Activated T-cell treated with anti-CD3 and anti-CD28 coated beads, Interleukin-2, amount 50 U/mL, for 24 hours (primary cell): ENCODE measurements at regions not wholly inside any gene's neighbourhood (a gene's known extent, or its start where the extent isn't known, plus 50 kb on each side); places are given as distances from the start of the nearest gene placed in this dataset.

ENCODE experiments used
- DNase-seq: peaks from one replicate; pipeline ENCODE4 v3.0.0-alpha.2; 2020
- H3K27ac Mint-ChIP-seq: 2 replicates; pipeline ENCODE4 v1.8.0; 2020; ENCODE audit warnings: mild to moderate bottlenecking, mixed read lengths
- H3K27me3 Mint-ChIP-seq: 2 replicates; pipeline ENCODE4 v1.8.0; 2020; ENCODE audit warnings: mixed read lengths
- H3K36me3 Mint-ChIP-seq: 2 replicates; pipeline ENCODE4 v1.8.0; 2020; ENCODE audit warnings: low read depth, mixed read lengths
- H3K4me1 Mint-ChIP-seq: 2 replicates; pipeline ENCODE4 v1.8.0; 2020; ENCODE audit warnings: low read depth, mixed read lengths
- H3K4me3 Mint-ChIP-seq: 2 replicates; pipeline ENCODE4 v1.8.0; 2020; ENCODE audit warnings: mild to moderate bottlenecking, moderate library complexity, mixed read lengths
- H3K9me3 Mint-ChIP-seq: 2 replicates; pipeline ENCODE4 v1.8.0; 2020; ENCODE audit warnings: mixed read lengths

GRCh38 chr10:58052772-58053171 is 214.9 kb downstream of the IPMK start:
- no peak for DNase-seq
- Mint-ChIP-seq H3K27me3 (peaks cover 7% of the 10 kb centered on the region), H3K4me3 (no peak overlapping the region), H3K9me3 (no peaks in the 10 kb centered on the region), H3K36me3 (no peaks in the 10 kb centered on the region), H3K4me1 (no peaks in the 10 kb centered on the region), H3K27ac (no peak overlapping the region)

GRCh38 chr10:58050575-58050974 is 217.1 kb downstream of the IPMK start:
- Mint-ChIP-seq H3K9me3 (no peaks in the 10 kb centered on the region), H3K36me3 (no peaks in the 10 kb centered on the region), H3K4me3 (no peak overlapping the region), H3K27ac (no peak overlapping the region), H3K27me3 (peaks cover 11% of the 10 kb centered on the region), H3K4me1 (no peaks in the 10 kb centered on the region)
- DNase-seq: no peak

- H3K4me1 Mint-ChIP-seq: no peaks in the 10 kb centered on the region
- no peak overlapping the region for H3K27ac Mint-ChIP-seq
- no peaks in the 10 kb centered on the region for H3K9me3 Mint-ChIP-seq
- no peak for DNase-seq
- H3K36me3 Mint-ChIP-seq: no peaks in the 10 kb centered on the region
- peaks cover 7% of the 10 kb centered on the region for H3K27me3 Mint-ChIP-seq
- H3K4me3 Mint-ChIP-seq: no peak overlapping the region
Observed at GRCh38 chr10:58048936-58049335, 218.8 kb downstream of the IPMK start.

- no peaks in the 10 kb centered on the region for H3K9me3 Mint-ChIP-seq
- no peaks in the 10 kb centered on the region for H3K36me3 Mint-ChIP-seq
- H3K4me3 Mint-ChIP-seq: no peak overlapping the region
- DNase-seq: no peak
- peaks cover 4% of the 10 kb centered on the region for H3K27me3 Mint-ChIP-seq
- H3K27ac Mint-ChIP-seq: no peak overlapping the region
- no peaks in the 10 kb centered on the region for H3K4me1 Mint-ChIP-seq
Observed at GRCh38 chr10:58044072-58044471, 223.6 kb downstream of the IPMK start.

GRCh38 chr10:58041901-58042300 is 225.8 kb downstream of the IPMK start:
- Mint-ChIP-seq H3K9me3 (no peaks in the 10 kb centered on the region), H3K36me3 (no peaks in the 10 kb centered on the region), H3K27me3 (peaks cover 4% of the 10 kb centered on the region), H3K27ac (no peak overlapping the region), H3K4me3 (no peak overlapping the region), H3K4me1 (no peaks in the 10 kb centered on the region)
- DNase-seq: no peak

GRCh38 chr10:58030208-58030607 is 237.5 kb downstream of the IPMK start:
- DNase-seq: no peak
- Mint-ChIP-seq H3K9me3 (no peaks in the 10 kb centered on the region), H3K4me3 (no peak overlapping the region)

GRCh38 chr10:58028597-58029366 is 238.9 kb downstream of the IPMK start:
- DNase-seq: no peak
- Mint-ChIP-seq H3K27ac (no peak overlapping the region), H3K4me1 (no peaks in the 10 kb centered on the region), H3K36me3 (no peaks in the 10 kb centered on the region), H3K27me3 (no peaks in the 10 kb centered on the region), H3K4me3 (no peak overlapping the region), H3K9me3 (no peaks in the 10 kb centered on the region)

More at GRCh38 chr10:58030208-58030607, 237.5 kb downstream of the IPMK start:
- H3K36me3 Mint-ChIP-seq: no peaks in the 10 kb centered on the region
- H3K27me3 Mint-ChIP-seq: no peaks in the 10 kb centered on the region
- no peak overlapping the region for H3K27ac Mint-ChIP-seq
- no peaks in the 10 kb centered on the region for H3K4me1 Mint-ChIP-seq

- Mint-ChIP-seq H3K4me1 (peaks cover 5% of the 10 kb centered on the region), H3K4me3 (no peak overlapping the region), H3K9me3 (no peaks in the 10 kb centered on the region), H3K36me3 (no peaks in the 10 kb centered on the region), H3K27me3 (no peaks in the 10 kb centered on the region), H3K27ac (no peak overlapping the region)
- no peak for DNase-seq
Observed at GRCh38 chr10:58027426-58027825, 240.3 kb downstream of the IPMK start.

GRCh38 chr10:58026036-58026435 is 241.7 kb downstream of the IPMK start:
- peaks cover 3% of the 10 kb centered on the region for H3K9me3 Mint-ChIP-seq
- peaks cover 5% of the 10 kb centered on the region for H3K4me1 Mint-ChIP-seq
- no peak overlapping the region for H3K27ac Mint-ChIP-seq
- H3K36me3 Mint-ChIP-seq: no peaks in the 10 kb centered on the region
- no peak for DNase-seq
- no peak overlapping the region for H3K4me3 Mint-ChIP-seq
- H3K27me3 Mint-ChIP-seq: no peaks in the 10 kb centered on the region

GRCh38 chr10:58023341-58024073 is 244.2 kb downstream of the IPMK start:
- no peak overlapping the region for H3K4me3 Mint-ChIP-seq
- H3K36me3 Mint-ChIP-seq: no peaks in the 10 kb centered on the region
- H3K27ac Mint-ChIP-seq: no peak overlapping the region
- DNase-seq: no peak
- no peaks in the 10 kb centered on the region for H3K27me3 Mint-ChIP-seq
- H3K9me3 Mint-ChIP-seq: peaks cover 3% of the 10 kb centered on the region
- peaks cover 5% of the 10 kb centered on the region for H3K4me1 Mint-ChIP-seq

- Mint-ChIP-seq H3K27ac (no peak overlapping the region), H3K4me1 (peaks cover 5% of the 10 kb centered on the region), H3K27me3 (no peaks in the 10 kb centered on the region), H3K9me3 (peaks cover 3% of the 10 kb centered on the region), H3K4me3 (no peak overlapping the region), H3K36me3 (no peaks in the 10 kb centered on the region)
- no peak for DNase-seq
Observed at GRCh38 chr10:58019863-58020537, 247.7 kb downstream of the IPMK start.

GRCh38 chr10:58017719-58018367 is 249.9 kb downstream of the IPMK start:
- no peak for DNase-seq
- Mint-ChIP-seq H3K27me3 (no peaks in the 10 kb centered on the region), H3K4me1 (no peaks in the 10 kb centered on the region), H3K27ac (no peak overlapping the region), H3K4me3 (no peak overlapping the region), H3K9me3 (peaks cover 3% of the 10 kb centered on the region), H3K36me3 (no peaks in the 10 kb centered on the region)

- H3K9me3 Mint-ChIP-seq: no peaks in the 10 kb centered on the region
- H3K36me3 Mint-ChIP-seq: no peaks in the 10 kb centered on the region
- no peak for DNase-seq
- no peaks in the 10 kb centered on the region for H3K4me1 Mint-ChIP-seq
- no peak overlapping the region for H3K27ac Mint-ChIP-seq
- no peaks in the 10 kb centered on the region for H3K27me3 Mint-ChIP-seq
- no peak overlapping the region for H3K4me3 Mint-ChIP-seq
Observed at GRCh38 chr10:58016614-58017013, 251.1 kb downstream of the IPMK start.

- no peak for DNase-seq
- H3K9me3 Mint-ChIP-seq: no peaks in the 10 kb centered on the region
- H3K27ac Mint-ChIP-seq: no peak overlapping the region
- no peak overlapping the region for H3K4me3 Mint-ChIP-seq
- no peaks in the 10 kb centered on the region for H3K27me3 Mint-ChIP-seq
- H3K36me3 Mint-ChIP-seq: no peaks in the 10 kb centered on the region
- H3K4me1 Mint-ChIP-seq: no peaks in the 10 kb centered on the region
Observed at GRCh38 chr10:58014436-58014835, 253.3 kb downstream of the IPMK start.
